GM19455 (cell line): ENCODE measurements at regions not wholly inside any gene's neighbourhood (a gene's known extent, or its start where the extent isn't known, plus 50 kb on each side); places are given as distances from the start of the nearest gene placed in this dataset.

Experiments
- ATAC-seq: cut with Tn5 transposase; IDR thresholded peaks from one replicate; pipeline ENCODE4 v1.9.1; 2021; ENCODE audit not compliant: unreplicated experiment

DNA sequence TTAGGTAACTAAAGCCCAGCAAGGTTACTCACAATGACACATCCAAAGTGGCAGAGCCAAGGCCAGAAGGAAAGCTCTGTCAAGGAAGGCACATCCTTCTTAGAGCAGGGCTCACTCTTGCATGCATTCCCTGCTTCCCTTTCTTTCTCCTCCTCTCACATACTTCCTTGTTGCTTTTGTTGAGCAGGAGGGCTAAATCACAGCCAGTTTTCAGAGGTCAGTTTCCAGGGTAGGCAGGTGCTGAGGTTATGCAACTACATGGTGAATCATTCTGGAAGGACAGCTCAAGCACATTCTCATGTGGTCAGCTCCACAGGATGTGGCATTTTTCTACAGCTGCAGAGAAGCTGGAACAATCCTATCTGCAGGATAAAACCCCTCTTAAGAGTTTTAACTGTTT, 275.6 kb downstream of the ZNF621 start:
- ATAC-seq = no peak

- ATAC-seq = no peak
These were observed 276.6 kb downstream of the ZNF621 start for GRCh38 chr3:40801284-40801741.

DNA sequence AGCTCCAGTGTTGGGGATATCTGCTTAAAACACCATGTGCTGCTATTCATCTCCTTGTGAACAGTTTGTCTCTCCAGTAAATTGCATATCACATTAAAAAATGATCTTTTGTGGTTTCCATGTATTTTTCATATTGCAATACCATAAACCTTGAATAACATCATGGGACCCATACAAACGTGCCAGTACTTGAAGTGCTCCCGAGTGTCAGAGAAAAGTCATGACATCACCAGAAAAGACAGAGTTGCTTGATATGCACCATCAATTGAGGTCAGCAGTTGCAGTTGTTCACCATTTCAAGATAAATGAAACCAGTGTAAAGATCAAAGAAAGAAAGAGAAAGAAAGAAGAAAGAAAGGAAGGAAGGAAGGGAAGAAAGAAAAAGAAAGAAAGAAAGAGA, 278.6 kb downstream of the ZNF621 start:
- ATAC-seq = no peak

DNA sequence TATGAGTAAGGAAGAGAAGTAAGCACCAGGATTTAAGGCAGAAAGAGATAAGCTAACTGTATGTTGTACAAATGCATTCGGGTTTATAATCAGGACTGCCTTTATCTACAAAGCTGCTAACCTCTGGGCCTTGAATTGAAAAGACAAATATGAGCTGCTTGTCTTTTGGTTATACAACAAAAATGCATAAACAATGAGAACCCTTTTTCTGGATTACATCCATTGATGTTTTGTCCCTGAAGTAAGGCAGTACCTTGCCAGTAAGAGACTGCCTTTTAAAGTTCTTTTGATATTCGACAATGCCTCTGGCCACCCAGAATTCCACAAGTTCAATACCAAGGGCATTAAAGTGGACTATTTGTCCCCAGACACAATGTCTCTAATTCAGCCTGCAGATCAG, 280.7 kb downstream of the ZNF621 start:
- no peak for ATAC-seq

GRCh38 chr3:40810813-40811212, 286.1 kb downstream of the ZNF621 start:
- ATAC-seq = no peak

- ATAC-seq = no peak
These were observed 292.3 kb downstream of the ZNF621 start for GRCh38 chr3:40817017-40817416.

DNA sequence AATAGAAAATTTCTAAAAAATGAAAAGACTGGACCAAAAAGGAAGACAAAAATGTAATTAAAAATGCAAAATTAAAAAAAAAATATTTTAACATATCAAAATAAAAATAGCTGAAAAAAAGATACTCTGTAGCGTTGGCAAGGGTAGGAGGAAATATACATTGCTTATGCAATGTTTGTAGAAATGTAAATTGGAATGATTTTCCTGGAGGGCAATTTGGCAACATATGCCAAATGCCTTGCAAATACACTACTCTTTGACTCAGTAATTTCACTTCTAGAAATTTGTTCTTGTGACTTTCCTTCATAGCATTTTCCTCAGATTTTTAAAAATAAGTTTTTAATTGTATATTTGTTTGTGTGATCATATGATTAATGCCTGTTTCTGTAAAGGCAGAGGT, 296.6 kb downstream of the ZNF621 start:
- ATAC-seq = no peak

DNA sequence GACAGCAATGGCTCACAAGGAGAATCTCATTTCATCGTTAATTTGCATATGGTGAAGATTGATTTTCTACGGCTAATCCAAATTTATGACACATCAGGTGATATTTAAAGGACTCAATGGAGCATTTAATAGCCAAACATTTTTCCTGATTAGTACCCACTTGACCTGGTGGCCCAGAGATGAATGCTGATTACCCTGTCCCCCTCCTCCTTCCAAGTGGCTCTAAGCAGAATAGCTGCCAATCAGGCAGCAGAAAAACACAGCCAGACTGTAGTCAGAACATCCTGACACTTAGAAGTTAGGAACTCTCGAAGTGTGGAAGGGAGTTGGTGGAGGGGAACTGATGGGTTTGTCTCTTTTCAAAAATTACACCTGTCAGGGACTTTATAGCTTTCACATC, 302.5 kb downstream of the ZNF621 start:
- ATAC-seq = no peak

GRCh38 chr3:40827942-40828688, 303.4 kb downstream of the ZNF621 start:
- ATAC-seq = no peak

GRCh38 chr3:40828741-40829415, 304.1 kb downstream of the ZNF621 start:
- ATAC-seq = no peak

- no peak for ATAC-seq
These were observed 305.1 kb downstream of the ZNF621 start for GRCh38 chr3:40829876-40830275.

GRCh38 chr3:40837300-40837699, 312.5 kb downstream of the ZNF621 start:
- no peak for ATAC-seq

GRCh38 chr3:40841131-40841530, 316.4 kb downstream of the ZNF621 start:
- no peak for ATAC-seq

- ATAC-seq = no peak
These were observed 316.9 kb downstream of the ZNF621 start for GRCh38 chr3:40841570-40842109.

GRCh38 chr3:40842714-40843113, 318.0 kb downstream of the ZNF621 start:
- no peak for ATAC-seq

- ATAC-seq = no peak
These were observed 318.5 kb downstream of the ZNF621 start for GRCh38 chr3:40843208-40843624.

GRCh38 chr3:40843851-40844548, 319.2 kb downstream of the ZNF621 start:
- no peak for ATAC-seq

DNA sequence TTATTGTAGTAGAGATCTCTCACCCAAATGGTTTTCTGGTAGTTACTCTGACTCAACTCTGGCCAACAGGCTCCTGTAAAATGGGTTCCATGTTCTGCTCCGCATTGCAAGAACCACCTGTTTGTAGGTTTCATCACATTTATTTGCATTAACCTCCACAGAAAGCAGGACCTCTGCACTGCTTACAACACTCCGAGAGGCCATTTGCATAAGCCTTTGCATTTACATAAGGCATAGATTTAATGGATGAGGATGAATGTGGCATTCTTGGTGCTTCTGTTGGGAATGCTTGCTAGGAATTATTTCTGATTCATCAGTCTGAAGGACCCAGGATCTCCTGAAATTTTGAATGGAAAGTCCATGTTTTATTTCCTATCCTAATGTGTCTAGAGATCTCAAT, 320.1 kb downstream of the ZNF621 start:
- no peak for ATAC-seq

- no peak for ATAC-seq
These were observed 320.7 kb downstream of the ZNF621 start for GRCh38 chr3:40845447-40845846.

DNA sequence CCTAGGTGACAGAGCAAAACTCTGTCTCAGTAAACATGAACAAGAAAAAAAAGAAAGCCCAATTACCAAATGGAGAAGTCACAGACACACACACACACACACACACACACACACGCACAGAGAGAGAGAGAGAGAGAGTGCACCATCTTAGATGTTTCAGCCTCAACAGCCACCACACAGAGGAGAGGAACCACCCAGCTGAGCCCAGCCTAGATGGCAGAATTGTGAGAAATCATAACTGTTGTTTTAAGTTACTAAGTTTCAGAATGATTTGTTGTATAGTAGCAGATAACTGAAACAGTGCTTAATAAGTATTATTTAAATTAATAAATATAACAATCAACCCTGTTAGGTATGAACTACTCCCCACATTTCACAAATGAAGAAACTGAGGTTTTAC, 321.2 kb downstream of the ZNF621 start:
- no peak for ATAC-seq

DNA sequence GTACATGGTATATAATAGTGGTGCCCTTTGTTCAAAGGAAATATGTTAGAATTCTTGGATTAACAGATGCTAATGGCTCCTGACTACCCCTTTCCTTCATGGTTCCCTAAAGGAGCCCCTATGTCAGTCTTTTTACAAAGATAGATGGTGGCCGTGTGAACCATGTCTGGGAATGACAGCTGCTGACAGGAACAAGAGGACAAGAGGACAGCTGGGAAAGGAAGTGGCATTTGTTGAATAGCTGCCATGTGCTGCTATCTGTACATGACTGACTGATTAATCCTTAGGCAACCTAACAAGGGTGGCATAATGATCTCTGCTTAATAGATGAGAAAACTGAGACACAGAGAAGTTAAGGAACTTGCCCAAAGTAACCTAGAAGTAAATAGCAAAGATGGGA, 321.7 kb downstream of the ZNF621 start:
- ATAC-seq = no peak

DNA sequence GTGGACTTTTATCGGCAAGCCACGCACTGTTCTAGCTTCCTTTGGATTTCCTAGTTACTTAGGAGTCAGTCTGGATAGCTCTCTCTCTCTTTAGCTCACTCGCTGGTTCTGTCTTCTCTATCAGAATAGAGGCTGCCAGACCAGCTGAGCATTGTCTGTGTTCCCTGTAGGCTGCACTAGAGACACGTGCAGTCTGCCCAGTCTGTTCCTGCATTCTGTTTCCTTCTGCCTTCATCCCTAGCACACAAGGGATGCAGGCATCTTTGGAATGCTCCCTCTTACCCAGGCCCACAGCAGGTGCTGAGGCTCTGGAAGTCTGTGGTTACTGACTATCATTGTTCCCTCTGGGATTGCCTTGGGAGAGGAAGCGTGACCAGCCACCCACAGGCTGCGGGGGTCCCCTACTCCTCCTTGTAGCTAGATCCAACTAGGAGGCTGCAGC, 322.8 kb downstream of the ZNF621 start:
- no peak for ATAC-seq
